ENCODE measurements at regions not wholly inside any gene's neighbourhood (a gene's known extent, or its start where the extent isn't known, plus 50 kb on each side); places are given as distances from the start of the nearest gene placed in this dataset.

DNA sequence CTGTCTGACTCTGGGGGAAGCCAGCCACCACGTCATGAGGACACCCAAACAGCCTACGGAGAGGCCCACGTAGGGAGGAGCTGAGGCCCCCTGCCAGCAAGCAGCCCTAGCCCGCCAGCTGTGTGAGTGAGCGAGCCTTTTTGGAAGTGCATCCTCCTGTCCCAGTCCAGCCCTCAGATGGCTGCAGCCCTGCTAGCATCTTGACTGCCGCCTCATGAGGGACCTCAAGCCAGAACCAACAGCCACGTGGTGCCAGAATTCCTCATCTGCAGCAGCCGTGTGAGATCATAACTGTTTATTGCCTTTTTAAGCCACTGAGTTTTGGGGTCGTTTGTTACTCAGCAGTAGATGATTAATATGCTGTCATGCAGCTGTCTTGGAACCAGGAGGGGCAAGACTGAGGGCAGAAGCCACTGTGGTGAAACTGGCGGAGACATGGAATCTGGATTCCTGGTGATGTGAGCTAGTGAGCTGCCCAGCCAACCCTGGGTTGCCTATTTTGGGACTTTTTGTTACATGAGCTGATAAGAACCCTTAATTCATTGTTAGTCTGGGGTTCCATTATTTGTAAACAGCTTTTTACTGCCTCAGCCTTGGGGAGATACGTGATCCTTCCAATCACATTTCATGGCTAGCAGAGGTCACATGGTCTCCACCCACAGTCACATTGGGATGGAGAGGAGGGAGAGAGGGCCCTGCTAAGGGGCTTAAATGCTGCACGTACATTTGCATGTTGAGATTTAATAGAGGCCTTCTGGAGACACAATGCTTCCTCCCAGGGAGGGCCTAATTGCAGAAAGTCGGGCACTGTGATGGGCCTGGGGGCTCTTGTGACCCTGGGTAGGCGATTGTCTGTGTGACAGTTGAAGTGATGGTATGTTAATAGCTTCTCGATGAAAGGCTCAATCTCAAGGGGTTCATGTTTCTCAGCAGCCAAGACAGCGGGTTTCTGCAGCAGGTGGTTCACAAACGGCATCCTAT, 73.8 kb downstream of the RPLP1 start:
- Histone ChIP-seq H3K4me1 (no peaks in the 10 kb centered on the region), H3K4me2 (ENCODE audit: low read length) (no peak overlapping the region), H3K27ac (no peak overlapping the region), H3K36me3 (ENCODE audit: control insufficient read depth, insufficient read depth, low read length) (no peaks in the 10 kb centered on the region), H3K27me3 (ENCODE audit: control insufficient read depth, insufficient read depth, low read length) (no peaks in the 10 kb centered on the region), H3K4me3 (ENCODE audit: low read depth, low read length) (no peak overlapping the region), H2AFZ (no peak overlapping the region), H3K9ac (no peak overlapping the region), H3K9me3 (ENCODE audit: control insufficient read depth, low read length) (no peaks in the 10 kb centered on the region), H3K79me2 (no peaks in the 10 kb centered on the region)
- TF ChIP-seq, protein P1, sequence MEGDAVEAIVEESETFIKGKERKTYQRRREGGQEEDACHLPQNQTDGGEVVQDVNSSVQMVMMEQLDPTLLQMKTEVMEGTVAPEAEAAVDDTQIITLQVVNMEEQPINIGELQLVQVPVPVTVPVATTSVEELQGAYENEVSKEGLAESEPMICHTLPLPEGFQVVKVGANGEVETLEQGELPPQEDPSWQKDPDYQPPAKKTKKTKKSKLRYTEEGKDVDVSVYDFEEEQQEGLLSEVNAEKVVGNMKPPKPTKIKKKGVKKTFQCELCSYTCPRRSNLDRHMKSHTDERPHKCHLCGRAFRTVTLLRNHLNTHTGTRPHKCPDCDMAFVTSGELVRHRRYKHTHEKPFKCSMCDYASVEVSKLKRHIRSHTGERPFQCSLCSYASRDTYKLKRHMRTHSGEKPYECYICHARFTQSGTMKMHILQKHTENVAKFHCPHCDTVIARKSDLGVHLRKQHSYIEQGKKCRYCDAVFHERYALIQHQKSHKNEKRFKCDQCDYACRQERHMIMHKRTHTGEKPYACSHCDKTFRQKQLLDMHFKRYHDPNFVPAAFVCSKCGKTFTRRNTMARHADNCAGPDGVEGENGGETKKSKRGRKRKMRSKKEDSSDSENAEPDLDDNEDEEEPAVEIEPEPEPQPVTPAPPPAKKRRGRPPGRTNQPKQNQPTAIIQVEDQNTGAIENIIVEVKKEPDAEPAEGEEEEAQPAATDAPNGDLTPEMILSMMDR (IDR thresholded peaks at IDR 0.05), result no peak

DNA sequence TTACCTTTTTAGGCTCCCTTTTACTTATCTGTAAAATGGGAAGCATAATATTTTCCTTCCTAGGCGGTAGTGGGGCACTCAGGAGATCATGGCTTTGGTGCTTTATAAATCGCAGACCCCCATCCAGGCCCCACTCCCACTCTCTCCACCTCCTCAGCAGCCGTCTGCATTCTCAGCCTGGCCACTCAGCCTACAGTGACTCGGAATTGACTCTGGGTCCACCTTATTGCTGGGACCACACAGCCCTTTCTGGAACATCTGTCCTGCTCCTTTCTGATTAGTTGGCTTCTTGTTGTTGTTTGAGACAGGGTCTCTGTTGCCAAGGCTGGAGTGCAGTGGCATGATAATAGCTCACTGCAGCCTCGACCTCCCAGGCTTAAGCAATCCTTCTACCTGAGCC, 76.5 kb downstream of the RPLP1 start:
- Histone ChIP-seq H3K4me1 (no peaks in the 10 kb centered on the region), H3K27me3 (ENCODE audit: control insufficient read depth, insufficient read depth, low read length) (no peaks in the 10 kb centered on the region), H3K9me3 (ENCODE audit: control insufficient read depth, low read length) (no peaks in the 10 kb centered on the region), H2AFZ (no peak overlapping the region), H3K9ac (no peak overlapping the region), H3K79me2 (no peaks in the 10 kb centered on the region), H3K36me3 (ENCODE audit: control insufficient read depth, insufficient read depth, low read length) (no peaks in the 10 kb centered on the region), H3K4me2 (ENCODE audit: low read length) (no peak overlapping the region), H3K4me3 (ENCODE audit: low read depth, low read length) (no peak overlapping the region), H3K27ac (no peak overlapping the region)
- TF ChIP-seq, protein P1 (IDR thresholded peaks at IDR 0.05), result no peak

DNA sequence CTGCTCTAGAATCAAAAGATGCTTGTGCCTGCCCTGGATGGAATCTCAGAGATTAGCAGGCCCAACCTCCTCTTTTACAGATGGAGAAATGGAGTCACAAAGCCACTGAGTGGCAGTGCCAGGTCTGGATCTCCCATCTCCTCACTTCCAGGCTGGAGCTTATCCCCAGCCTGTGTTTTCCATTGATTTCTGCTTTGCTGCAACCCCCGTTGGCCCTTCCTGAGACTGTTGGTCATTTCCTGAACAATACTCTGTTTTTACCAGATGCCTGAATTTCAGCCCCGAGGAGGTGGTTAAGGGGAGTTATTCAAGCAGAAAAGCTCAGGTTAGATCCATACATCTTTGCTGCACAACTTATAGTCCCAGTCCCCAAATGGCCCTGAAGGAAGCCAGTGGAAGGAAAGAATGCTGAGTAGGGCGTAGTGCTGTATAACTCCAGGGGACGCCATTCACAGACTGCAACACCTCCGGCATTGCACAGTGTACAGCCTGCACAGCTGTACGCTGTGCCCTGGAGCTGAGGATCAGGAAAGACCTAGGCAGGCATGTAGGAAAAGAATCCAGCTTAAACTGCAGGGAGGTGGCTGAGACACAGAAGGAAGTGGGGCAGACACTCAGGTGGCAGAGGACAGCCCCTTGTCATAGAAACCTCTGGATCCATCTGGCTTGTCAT, 77.5 kb downstream of the RPLP1 start:
- Histone ChIP-seq H3K9me3 (ENCODE audit: control insufficient read depth, low read length) (no peaks in the 10 kb centered on the region), H2AFZ (no peak overlapping the region), H3K4me3 (ENCODE audit: low read depth, low read length) (no peak overlapping the region), H3K27ac (no peak overlapping the region), H3K27me3 (ENCODE audit: control insufficient read depth, insufficient read depth, low read length) (no peaks in the 10 kb centered on the region), H3K4me1 (no peaks in the 10 kb centered on the region), H3K4me2 (ENCODE audit: low read length) (no peak overlapping the region), H3K79me2 (no peaks in the 10 kb centered on the region), H3K36me3 (ENCODE audit: control insufficient read depth, insufficient read depth, low read length) (no peaks in the 10 kb centered on the region), H3K9ac (no peak overlapping the region)
- TF ChIP-seq, protein P1 (IDR thresholded peaks at IDR 0.05), result no peak

DNA sequence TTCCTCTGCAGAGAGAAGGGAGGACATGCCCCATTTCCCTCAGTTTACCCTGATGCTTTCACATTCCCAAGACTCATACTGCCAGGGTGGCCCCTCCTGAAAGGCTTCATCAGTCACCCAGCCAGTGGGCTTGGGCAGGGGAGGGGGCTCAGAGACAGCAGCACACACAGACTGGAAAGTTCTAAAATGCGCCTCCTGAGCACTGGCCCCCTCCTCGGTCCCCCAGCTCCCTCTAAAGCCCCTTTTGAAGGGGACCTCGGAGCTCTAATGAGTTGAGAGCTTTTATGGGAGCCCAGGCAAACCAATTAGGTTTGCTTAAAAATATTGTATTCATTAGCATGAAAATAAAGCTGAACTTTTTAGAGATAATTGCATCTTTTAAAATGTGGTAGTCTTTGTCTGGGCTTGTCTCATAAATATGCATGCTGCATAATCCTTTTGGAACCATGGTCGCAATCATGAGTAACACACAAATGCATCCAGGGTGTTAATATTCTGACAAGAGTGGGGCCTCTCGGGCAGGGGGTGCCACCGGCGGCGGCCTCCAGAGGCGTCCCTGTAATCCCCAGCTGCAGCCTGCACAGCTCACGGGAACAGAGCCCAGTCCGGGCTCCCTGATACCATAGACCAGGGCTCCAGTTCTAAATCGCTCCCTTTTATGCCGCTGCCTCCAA, 78.5 kb downstream of the RPLP1 start:
- Histone ChIP-seq H2AFZ (no peak overlapping the region), H3K4me1 (no peaks in the 10 kb centered on the region), H3K27ac (no peak overlapping the region), H3K9ac (no peak overlapping the region), H3K36me3 (ENCODE audit: control insufficient read depth, insufficient read depth, low read length) (no peaks in the 10 kb centered on the region), H3K4me2 (ENCODE audit: low read length) (no peak overlapping the region), H3K9me3 (ENCODE audit: control insufficient read depth, low read length) (no peaks in the 10 kb centered on the region), H3K4me3 (ENCODE audit: low read depth, low read length) (no peak overlapping the region), H3K27me3 (ENCODE audit: control insufficient read depth, insufficient read depth, low read length) (no peaks in the 10 kb centered on the region), H3K79me2 (no peaks in the 10 kb centered on the region)
- TF ChIP-seq, protein P1 (IDR thresholded peaks at IDR 0.05), result no peak
